ENCODE measurements at regions not wholly inside any gene's neighbourhood (a gene's known extent, or its start where the extent isn't known, plus 50 kb on each side); places are given as distances from the start of the nearest gene placed in this dataset.

DNA sequence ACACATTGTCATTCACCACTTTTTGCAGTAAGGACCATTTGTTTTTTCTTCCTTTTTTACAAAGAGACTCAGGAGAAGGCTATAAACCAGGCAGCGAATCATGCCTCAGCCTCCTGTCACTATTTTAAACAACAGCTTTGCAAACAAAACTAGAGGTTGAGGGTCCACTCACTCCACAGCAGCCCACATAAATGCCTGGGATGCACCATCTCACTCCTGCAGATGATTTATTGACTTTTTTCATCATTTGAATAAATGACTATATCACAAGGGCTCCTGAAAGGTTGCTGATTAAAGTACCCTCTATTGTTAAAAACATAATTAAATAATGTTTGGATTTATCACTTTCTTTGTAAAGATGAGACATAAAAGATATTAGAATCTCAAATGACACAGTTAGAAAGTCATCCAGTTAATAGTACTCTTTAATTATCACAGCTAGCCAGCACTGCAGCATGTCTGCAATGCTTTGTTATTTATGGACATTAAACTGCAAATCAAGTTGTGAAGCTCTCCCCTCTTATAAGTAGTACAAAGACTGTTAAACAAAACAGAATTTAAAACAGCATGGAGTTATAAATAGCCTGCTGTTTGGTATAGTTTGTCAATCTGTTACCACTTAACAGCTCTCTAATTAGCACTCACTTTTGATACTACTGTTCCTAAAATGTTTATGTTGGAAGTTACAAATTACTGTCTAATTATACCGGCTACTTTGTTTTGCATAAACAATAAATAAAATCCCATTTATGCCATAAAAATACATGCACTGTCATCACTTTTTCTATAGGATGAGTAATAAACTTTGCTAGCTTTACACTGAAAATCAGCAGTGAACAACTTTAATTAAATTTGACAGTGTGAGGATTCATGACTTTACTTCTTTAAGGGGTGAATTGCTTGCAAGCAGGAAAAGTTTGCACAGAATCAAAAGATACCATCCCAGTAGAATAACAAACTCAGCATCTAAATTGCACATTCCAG is 853.2 kb downstream of the UQCRFS1 start:
- no peak for TF ChIP-seq POLR2A (IDR thresholded peaks at IDR 0.05)
- TF ChIP-seq, protein P1, sequence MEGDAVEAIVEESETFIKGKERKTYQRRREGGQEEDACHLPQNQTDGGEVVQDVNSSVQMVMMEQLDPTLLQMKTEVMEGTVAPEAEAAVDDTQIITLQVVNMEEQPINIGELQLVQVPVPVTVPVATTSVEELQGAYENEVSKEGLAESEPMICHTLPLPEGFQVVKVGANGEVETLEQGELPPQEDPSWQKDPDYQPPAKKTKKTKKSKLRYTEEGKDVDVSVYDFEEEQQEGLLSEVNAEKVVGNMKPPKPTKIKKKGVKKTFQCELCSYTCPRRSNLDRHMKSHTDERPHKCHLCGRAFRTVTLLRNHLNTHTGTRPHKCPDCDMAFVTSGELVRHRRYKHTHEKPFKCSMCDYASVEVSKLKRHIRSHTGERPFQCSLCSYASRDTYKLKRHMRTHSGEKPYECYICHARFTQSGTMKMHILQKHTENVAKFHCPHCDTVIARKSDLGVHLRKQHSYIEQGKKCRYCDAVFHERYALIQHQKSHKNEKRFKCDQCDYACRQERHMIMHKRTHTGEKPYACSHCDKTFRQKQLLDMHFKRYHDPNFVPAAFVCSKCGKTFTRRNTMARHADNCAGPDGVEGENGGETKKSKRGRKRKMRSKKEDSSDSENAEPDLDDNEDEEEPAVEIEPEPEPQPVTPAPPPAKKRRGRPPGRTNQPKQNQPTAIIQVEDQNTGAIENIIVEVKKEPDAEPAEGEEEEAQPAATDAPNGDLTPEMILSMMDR (IDR thresholded peaks at IDR 0.05), result no peak
- TF ChIP-seq POLR2AphosphoS5 (IDR thresholded peaks at IDR 0.05), result no peak

All from sigmoid colon (tissue), 4 donors.